Right atrium auricular region (tissue), 2 donors: ENCODE measurements at regions not wholly inside any gene's neighbourhood (a gene's known extent, or its start where the extent isn't known, plus 50 kb on each side); places are given as distances from the start of the nearest gene placed in this dataset.

ENCODE experiments used
- DNase-seq: peaks from one replicate; pipeline ENCODE4 v3.0.0-alpha.2; 2019; ENCODE audit warnings: low spot score
- H3K27ac ChIP-seq, 2 donors: fragments of 200-600 bp; sonication (generic); 1 replicate in 1 of 2; 2 replicates in 1 of 2; pipeline ENCODE4 v1.5.1; 2016 to 2019
- H3K27me3 ChIP-seq, 2 donors: fragments of 200-600 bp; sonication (generic); one replicate each; pipeline versions ENCODE4 v1.5.1 to v1.6.0; 2017 to 2019
- H3K36me3 ChIP-seq: fragments of 200-600 bp; sonication (generic); one replicate; pipeline ENCODE4 v1.5.1; 2016
- H3K4me1 ChIP-seq, 2 donors: fragments of 200-600 bp; sonication (generic); one replicate each; pipeline versions ENCODE4 v1.5.1 to v1.6.0; 2017 to 2019
- H3K4me3 ChIP-seq, 2 donors: fragments of 200-600 bp; sonication (generic); 1 replicate in 1 of 2; 2 replicates in 1 of 2; pipeline ENCODE4 v1.5.1; 2017 to 2019; ENCODE audit warnings: mild to moderate bottlenecking in 1 of 2, moderate library complexity in 1 of 2
- H3K9me3 ChIP-seq, 2 donors: fragments of 200-600 bp; sonication (generic); one replicate each; pipeline ENCODE4 v1.5.1; 2019
- CTCF ChIP-seq, 2 donors: fragments of 200-600 bp; sonication (generic); IDR thresholded peaks; one replicate each; pipeline ENCODE4 v1.5.1; 2019; ENCODE audit warnings: antibody characterized with exemption in 2 of 2

- Histone ChIP-seq H3K4me3 (no peak overlapping the region), H3K27me3 (no peaks in the 10 kb centered on the region), H3K9me3 (no peaks in the 10 kb centered on the region), H3K27ac (no peak overlapping the region), H3K36me3 (no peaks in the 10 kb centered on the region), H3K4me1 (no peaks in the 10 kb centered on the region)
- no peak for DNase-seq
- TF ChIP-seq CTCF (IDR thresholded peaks at IDR 0.05): no peak
Measured at GRCh38 chr12:68506619-68507018, 104.1 kb upstream of the RAP1B start.

GRCh38 chr12:68507657-68508056 is 103.0 kb upstream of the RAP1B start:
- no peaks in the 10 kb centered on the region for H3K4me1 ChIP-seq
- DNase-seq: no peak
- H3K27ac ChIP-seq: no peak overlapping the region
- TF ChIP-seq CTCF (IDR thresholded peaks at IDR 0.05): no peak
- H3K9me3 ChIP-seq: no peaks in the 10 kb centered on the region
- H3K4me3 ChIP-seq: no peak overlapping the region
- no peaks in the 10 kb centered on the region for H3K27me3 ChIP-seq
- no peaks in the 10 kb centered on the region for H3K36me3 ChIP-seq

GRCh38 chr12:68508576-68508975 is 102.1 kb upstream of the RAP1B start:
- Histone ChIP-seq H3K36me3 (no peaks in the 10 kb centered on the region), H3K4me1 (no peaks in the 10 kb centered on the region), H3K27me3 (no peaks in the 10 kb centered on the region), H3K9me3 (no peaks in the 10 kb centered on the region), H3K27ac (no peak overlapping the region), H3K4me3 (no peak overlapping the region)
- DNase-seq: no peak
- no peak for TF ChIP-seq CTCF (IDR thresholded peaks at IDR 0.05)

- Histone ChIP-seq H3K9me3 (no peaks in the 10 kb centered on the region), H3K4me3 (no peak overlapping the region), H3K4me1 (no peaks in the 10 kb centered on the region), H3K27me3 (no peaks in the 10 kb centered on the region), H3K36me3 (no peaks in the 10 kb centered on the region), H3K27ac (no peak overlapping the region)
- no peak for DNase-seq
- TF ChIP-seq CTCF (IDR thresholded peaks at IDR 0.05): no peak
Measured at GRCh38 chr12:68509242-68509641, 101.5 kb upstream of the RAP1B start.

GRCh38 chr12:68510397-68510796 is 100.3 kb upstream of the RAP1B start:
- Histone ChIP-seq H3K36me3 (no peaks in the 10 kb centered on the region), H3K27me3 (no peaks in the 10 kb centered on the region), H3K4me3 (no peak overlapping the region), H3K4me1 (no peaks in the 10 kb centered on the region), H3K27ac (no peak overlapping the region), H3K9me3 (no peaks in the 10 kb centered on the region)
- DNase-seq: no peak
- no peak for TF ChIP-seq CTCF (IDR thresholded peaks at IDR 0.05)

GRCh38 chr12:68514807-68515411 is 95.8 kb upstream of the RAP1B start:
- Histone ChIP-seq H3K4me1 (no peaks in the 10 kb centered on the region), H3K36me3 (no peaks in the 10 kb centered on the region), H3K4me3 (no peak overlapping the region), H3K27me3 (no peaks in the 10 kb centered on the region), H3K27ac (no peak overlapping the region), H3K9me3 (no peaks in the 10 kb centered on the region)
- no peak for DNase-seq
- TF ChIP-seq CTCF (IDR thresholded peaks at IDR 0.05): no peak
